K562 (cell line): ENCODE measurements at regions not wholly inside any gene's neighbourhood (a gene's known extent, or its start where the extent isn't known, plus 50 kb on each side); places are given as distances from the start of the nearest gene placed in this dataset.

Source experiments
- DIDO1 ChIP-seq: fragments of 450-650 bp; IDR thresholded peaks from 2 replicates; pipeline ENCODE4 v1.6.1; 2016; ENCODE audit warnings: low read depth, missing biosample characterization, missing genetic modification characterization
- TEAD4 ChIP-seq, 2 experiments: sonication (generic) in 1 of 2; formaldehyde crosslinking in 1 of 2; IDR thresholded peaks; 2 replicates each; pipeline versions ENCODE4 v1.6.1 to v1.8.0; 2012 to 2022; ENCODE audit warnings: borderline replicate concordance in 1 of 2, inconsistent platforms in 1 of 2, low read length in 1 of 2, mild to moderate bottlenecking in 1 of 2, missing genetic modification reagents in 1 of 2
- TF ChIP-seq, protein P1 (sequence below), 3 experiments: IDR thresholded peaks in 2 of 3; conservative IDR thresholded peaks in 1 of 3; 2 replicates each; pipeline ENCODE4 v1.5.1; 2011 to 2012; ENCODE audit warnings: low read length in 3 of 3, mild to moderate bottlenecking in 3 of 3, control low read depth in 2 of 3, improper control_type of control experiment in 1 of 3, inconsistent platforms in 1 of 3, low read depth in 1 of 3, mixed read lengths in 1 of 3, moderate library complexity in 1 of 3; ENCODE audit not compliant: insufficient read depth in 2 of 3

- no peak for TF ChIP-seq TEAD4 (IDR thresholded peaks at IDR 0.05; ENCODE audit: low read length)
- no peak for TF ChIP-seq TEAD4 (CRISPR knock-in tag; IDR thresholded peaks at IDR 0.05; ENCODE audit: borderline replicate concordance)
- TF ChIP-seq, protein P1, sequence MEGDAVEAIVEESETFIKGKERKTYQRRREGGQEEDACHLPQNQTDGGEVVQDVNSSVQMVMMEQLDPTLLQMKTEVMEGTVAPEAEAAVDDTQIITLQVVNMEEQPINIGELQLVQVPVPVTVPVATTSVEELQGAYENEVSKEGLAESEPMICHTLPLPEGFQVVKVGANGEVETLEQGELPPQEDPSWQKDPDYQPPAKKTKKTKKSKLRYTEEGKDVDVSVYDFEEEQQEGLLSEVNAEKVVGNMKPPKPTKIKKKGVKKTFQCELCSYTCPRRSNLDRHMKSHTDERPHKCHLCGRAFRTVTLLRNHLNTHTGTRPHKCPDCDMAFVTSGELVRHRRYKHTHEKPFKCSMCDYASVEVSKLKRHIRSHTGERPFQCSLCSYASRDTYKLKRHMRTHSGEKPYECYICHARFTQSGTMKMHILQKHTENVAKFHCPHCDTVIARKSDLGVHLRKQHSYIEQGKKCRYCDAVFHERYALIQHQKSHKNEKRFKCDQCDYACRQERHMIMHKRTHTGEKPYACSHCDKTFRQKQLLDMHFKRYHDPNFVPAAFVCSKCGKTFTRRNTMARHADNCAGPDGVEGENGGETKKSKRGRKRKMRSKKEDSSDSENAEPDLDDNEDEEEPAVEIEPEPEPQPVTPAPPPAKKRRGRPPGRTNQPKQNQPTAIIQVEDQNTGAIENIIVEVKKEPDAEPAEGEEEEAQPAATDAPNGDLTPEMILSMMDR (IDR thresholded peaks at IDR 0.05 in 2 of 3, conservative IDR thresholded peaks at IDR 0.05 in 1 of 3; ENCODE audit: insufficient read depth in 2 of 3, low read depth in 1 of 3, low read length in 3 of 3) = no peak
- TF ChIP-seq DIDO1 = no peak
Measured at GRCh38 chr4:133960975-133961374, 240.6 kb downstream of the PABPC4L start.
